Neuronal stem cell (in vitro differentiated cells): ENCODE measurements at regions not wholly inside any gene's neighbourhood (a gene's known extent, or its start where the extent isn't known, plus 50 kb on each side); places are given as distances from the start of the nearest gene placed in this dataset.

ENCODE experiments used
- DNase-seq: peaks from one replicate; pipeline ENCODE4 v3.0.0-alpha.2; 2013; ENCODE audit warnings: low spot score
- H2AFZ ChIP-seq: one replicate; pipeline ENCODE4 v1.6.1; 2013; ENCODE audit warnings: mild to moderate bottlenecking, low read length, inconsistent platforms
- H2AK5ac ChIP-seq: 2 replicates; pipeline ENCODE4 v1.6.1; 2013; ENCODE audit warnings: low read depth, mild to moderate bottlenecking, inconsistent platforms, low read length, moderate library complexity, mixed read lengths
- H2BK120ac ChIP-seq: 2 replicates; pipeline ENCODE4 v1.6.1; 2013; ENCODE audit warnings: low read depth, mild to moderate bottlenecking, inconsistent platforms, low read length, moderate library complexity, mixed read lengths
- H2BK12ac ChIP-seq: one replicate; pipeline ENCODE4 v1.6.1; 2013; ENCODE audit warnings: low read length, inconsistent platforms
- H2BK15ac ChIP-seq: 2 replicates; pipeline ENCODE4 v1.6.1; 2013; ENCODE audit warnings: mild to moderate bottlenecking, low read length, inconsistent platforms, mixed read lengths
- H2BK5ac ChIP-seq: one replicate; pipeline ENCODE4 v1.6.1; 2013; ENCODE audit warnings: inconsistent platforms, mild to moderate bottlenecking, low read length, moderate library complexity
- H3K14ac ChIP-seq: one replicate; pipeline ENCODE4 v1.6.1; 2013; ENCODE audit warnings: low read length, inconsistent platforms
- H3K18ac ChIP-seq: 2 replicates; pipeline ENCODE4 v1.6.1; 2013; ENCODE audit warnings: low read length, inconsistent platforms
- H3K23ac ChIP-seq: 2 replicates; pipeline ENCODE4 v1.6.1; 2013; ENCODE audit warnings: low read depth, mild to moderate bottlenecking, mixed read lengths, low read length, inconsistent platforms; ENCODE audit not compliant: poor library complexity
- H3K27ac ChIP-seq: replicated peaks from 3 replicates; pipeline ENCODE4 v1.5.1; 2013; ENCODE audit warnings: low read length, inconsistent platforms
- H3K27me3 ChIP-seq, 3 experiments: 2 replicates each; pipeline ENCODE4 v1.6.1; 2013; ENCODE audit warnings: low read length in 3 of 3, mild to moderate bottlenecking in 2 of 3, inconsistent platforms in 1 of 3, low read depth in 1 of 3, mixed read lengths in 1 of 3, moderate library complexity in 1 of 3; ENCODE audit not compliant: control insufficient read depth in 3 of 3, insufficient read depth in 3 of 3
- H3K36me3 ChIP-seq, 2 donors: replicated peaks in 1 of 2; 2 replicates each; pipeline ENCODE4 v1.6.1; 2013; ENCODE audit warnings: low read length in 2 of 2; ENCODE audit not compliant: control insufficient read depth in 2 of 2, insufficient read depth in 2 of 2
- H3K4ac ChIP-seq: 2 replicates; pipeline ENCODE4 v1.6.1; 2013; ENCODE audit warnings: inconsistent platforms, mild to moderate bottlenecking, low read length, moderate library complexity
- H3K4me1 ChIP-seq, 2 donors: 1 replicate in 1 of 2; 2 replicates in 1 of 2; pipeline ENCODE4 v1.6.1; 2013; ENCODE audit warnings: low read length in 2 of 2, low read depth in 1 of 2; ENCODE audit not compliant: control insufficient read depth in 2 of 2, insufficient read depth in 1 of 2
- H3K4me2 ChIP-seq: one replicate; pipeline ENCODE4 v1.6.1; 2013; ENCODE audit warnings: mild to moderate bottlenecking, low read length, inconsistent platforms; ENCODE audit not compliant: insufficient read depth, poor library complexity, severe bottlenecking
- H3K4me3 ChIP-seq, 2 donors: 2 replicates each; pipeline ENCODE4 v1.5.1; 2013; ENCODE audit warnings: low read length in 2 of 2, mild to moderate bottlenecking in 2 of 2, inconsistent platforms in 1 of 2, moderate library complexity in 1 of 2
- H3K79me1 ChIP-seq: one replicate; pipeline ENCODE4 v1.6.1; 2013; ENCODE audit warnings: low read depth, mild to moderate bottlenecking, inconsistent platforms, low read length, moderate library complexity
- H3K9ac ChIP-seq: one replicate; pipeline ENCODE4 v1.6.1; 2013; ENCODE audit warnings: mild to moderate bottlenecking, low read depth, low read length, inconsistent platforms; ENCODE audit not compliant: poor library complexity
- H3K9me3 ChIP-seq, 2 donors: replicated peaks in 1 of 2; 2 replicates each; pipeline versions ENCODE3 to v1.6.1; 2013; ENCODE audit warnings: low read length in 2 of 2, mild to moderate bottlenecking in 2 of 2, inconsistent platforms in 1 of 2, low read depth in 1 of 2, mixed read lengths in 1 of 2, moderate library complexity in 1 of 2; ENCODE audit not compliant: control insufficient read depth in 2 of 2, insufficient read depth in 1 of 2
- H4K8ac ChIP-seq: one replicate; pipeline ENCODE4 v1.6.1; 2013; ENCODE audit warnings: low read depth, mild to moderate bottlenecking, inconsistent platforms, low read length, moderate library complexity
- H4K91ac ChIP-seq: one replicate; pipeline ENCODE4 v1.6.1; 2013; ENCODE audit warnings: low read length, low read depth, mild to moderate bottlenecking, inconsistent platforms; ENCODE audit not compliant: poor library complexity
- WGBS, 2 donors: extraction: QIAGEN DNeasy Blood & Tissue Kit; methylation state at CpG; one replicate each; pipeline ENCODE4 v1.1.7; 2013; ENCODE audit warnings: missing lambda C conversion rate in 2 of 2, mixed read lengths in 1 of 2; ENCODE audit not compliant: insufficient read length in 2 of 2, insufficient replicate concordance in 1 of 2; ENCODE audit errors: extremely low coverage in 2 of 2; 5-methylcytosine and 5-hydroxymethylcytosine counted together

DNA sequence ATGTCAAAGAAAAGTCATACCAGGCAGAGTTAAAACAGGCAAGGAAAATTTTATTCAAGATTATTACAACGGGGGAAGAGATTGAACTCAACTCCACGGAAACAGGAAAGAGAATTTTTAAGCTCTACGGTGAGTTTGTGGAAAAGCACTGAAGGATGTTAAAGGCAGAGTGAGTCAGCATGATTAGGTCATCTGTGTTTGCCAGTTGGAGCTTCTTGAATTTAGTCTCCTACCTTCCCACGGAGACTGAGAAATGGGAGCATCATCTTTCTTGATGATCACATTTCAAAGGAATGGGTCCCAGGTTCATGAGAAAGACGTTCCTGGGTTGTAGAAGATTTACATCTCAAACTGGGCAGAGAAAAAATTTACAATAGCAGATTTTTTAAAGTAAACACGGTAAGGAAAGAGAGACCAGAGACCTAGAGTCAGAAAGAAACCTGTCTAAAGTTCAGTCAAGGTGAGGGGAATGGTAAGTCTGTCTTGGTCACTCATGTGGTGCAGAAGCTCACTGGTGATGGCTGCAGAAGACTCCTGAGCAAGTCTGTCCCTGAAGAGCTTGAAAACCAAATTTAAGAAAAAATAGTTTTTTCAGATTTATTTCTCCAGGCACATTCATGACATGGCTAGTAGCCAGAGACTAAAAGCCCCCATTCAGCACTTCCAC lies 516.9 kb upstream of the LRRN3 start:
- H3K27me3 ChIP-seq, result no peaks in the 10 kb centered on the region
- H3K36me3 ChIP-seq, result no peaks in the 10 kb centered on the region
- H3K4me3 ChIP-seq, result no peak overlapping the region
- H2AFZ ChIP-seq, result peak overlapping the region; percentile 36
- H4K8ac ChIP-seq, result no peak overlapping the region
- H3K23ac ChIP-seq, result no peak overlapping the region
- H2AK5ac ChIP-seq, result no peak overlapping the region
- no peak overlapping the region for H3K4ac ChIP-seq
- H3K27ac ChIP-seq, result no peak overlapping the region
- H3K4me1 ChIP-seq, result peaks cover 0 to 7% of the 10 kb centered on the region in 2 donors
- no peak overlapping the region for H2BK15ac ChIP-seq
- no CpG with 5 or more reads among the region's 6 CpGs for WGBS, 2 donors
- no peak overlapping the region for H3K9ac ChIP-seq
- no peak overlapping the region for H4K91ac ChIP-seq
- H2BK5ac ChIP-seq, result no peak overlapping the region
- H3K9me3 ChIP-seq, result peaks cover 0 to 3% of the 10 kb centered on the region in 2 donors
- no peak for DNase-seq
- no peak overlapping the region for H3K14ac ChIP-seq
- no peaks in the 10 kb centered on the region for H3K79me1 ChIP-seq
- H3K4me2 ChIP-seq, result no peak overlapping the region
- no peak overlapping the region for H2BK120ac ChIP-seq
- H3K18ac ChIP-seq, result no peak overlapping the region
- no peak overlapping the region for H2BK12ac ChIP-seq

DNA sequence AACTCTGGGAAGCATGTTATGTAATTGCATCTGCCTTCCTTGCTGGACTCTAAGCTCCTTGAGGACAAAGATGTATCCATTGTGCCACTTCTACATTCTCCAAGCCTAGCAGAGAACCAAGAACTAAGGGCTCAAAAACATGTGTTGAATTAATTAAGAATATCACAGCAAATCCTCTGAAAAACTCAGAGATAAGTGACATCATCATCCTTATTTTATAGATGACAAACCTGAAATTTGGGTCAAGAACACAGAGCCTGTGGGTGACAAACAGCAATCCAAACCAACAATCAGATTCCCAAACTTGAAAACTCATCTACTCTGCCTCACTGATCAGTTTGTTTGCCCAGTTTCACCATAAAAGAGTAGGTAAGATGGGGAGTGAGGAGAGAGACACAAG lies 503.6 kb upstream of the LRRN3 start:
- H2BK12ac ChIP-seq, result no peak overlapping the region
- H2BK120ac ChIP-seq, result no peak overlapping the region
- H4K8ac ChIP-seq, result no peak overlapping the region
- no peaks in the 10 kb centered on the region for H3K36me3 ChIP-seq
- H3K9ac ChIP-seq, result no peak overlapping the region
- no peak overlapping the region for H3K27ac ChIP-seq
- H2AFZ ChIP-seq, result no peak overlapping the region
- H2BK5ac ChIP-seq, result no peak overlapping the region
- H3K4me1 ChIP-seq, result no peaks in the 10 kb centered on the region
- no peak overlapping the region for H3K4ac ChIP-seq
- no peaks in the 10 kb centered on the region for H3K79me1 ChIP-seq
- no peak overlapping the region for H2BK15ac ChIP-seq
- H2AK5ac ChIP-seq, result no peak overlapping the region
- no peak overlapping the region for H3K18ac ChIP-seq
- DNase-seq, result no peak
- H3K27me3 ChIP-seq, result no peaks in the 10 kb centered on the region
- no peak overlapping the region for H3K4me3 ChIP-seq
- H3K4me2 ChIP-seq, result no peak overlapping the region
- H4K91ac ChIP-seq, result no peak overlapping the region
- no peak overlapping the region for H3K23ac ChIP-seq
- no peaks in the 10 kb centered on the region for H3K9me3 ChIP-seq
- no peak overlapping the region for H3K14ac ChIP-seq

DNA sequence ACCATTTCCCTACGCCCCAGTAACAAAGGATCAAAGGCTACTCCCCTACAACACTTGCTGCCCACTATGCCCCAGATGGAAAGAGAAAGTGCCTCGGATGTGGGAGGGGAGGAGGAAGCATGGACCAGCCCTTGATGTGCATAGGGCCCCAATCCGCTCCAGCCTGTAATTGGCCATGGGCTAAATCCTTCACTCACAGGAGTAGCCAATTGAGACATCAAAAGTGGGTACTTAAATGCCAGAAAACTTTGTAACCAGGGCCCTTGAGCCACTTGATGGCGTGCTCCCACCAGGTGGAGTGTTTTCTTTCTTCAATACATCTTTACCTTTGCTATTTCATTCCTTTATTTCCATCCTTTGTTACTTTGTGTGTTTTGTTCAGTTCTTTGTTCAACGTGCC lies 500.5 kb upstream of the LRRN3 start:
- H2BK5ac ChIP-seq, result no peak overlapping the region
- no peak overlapping the region for H3K18ac ChIP-seq
- DNase-seq, result no peak
- H3K9me3 ChIP-seq, result no peaks in the 10 kb centered on the region
- H2AFZ ChIP-seq, result no peak overlapping the region
- H2BK12ac ChIP-seq, result no peak overlapping the region
- no peak overlapping the region for H4K8ac ChIP-seq
- H3K23ac ChIP-seq, result no peak overlapping the region
- no CpG with 5 or more reads among the region's 5 CpGs for WGBS, 2 donors
- H3K79me1 ChIP-seq, result no peaks in the 10 kb centered on the region
- no peaks in the 10 kb centered on the region for H3K4me1 ChIP-seq
- H3K4me3 ChIP-seq, result no peak overlapping the region
- no peak overlapping the region for H3K27ac ChIP-seq
- no peak overlapping the region for H2BK15ac ChIP-seq
- H3K9ac ChIP-seq, result no peak overlapping the region
- H2BK120ac ChIP-seq, result no peak overlapping the region
- H4K91ac ChIP-seq, result no peak overlapping the region
- H3K36me3 ChIP-seq, result no peaks in the 10 kb centered on the region
- H3K4me2 ChIP-seq, result no peak overlapping the region
- H3K27me3 ChIP-seq, result no peaks in the 10 kb centered on the region
- H2AK5ac ChIP-seq, result no peak overlapping the region
- no peak overlapping the region for H3K14ac ChIP-seq
- no peak overlapping the region for H3K4ac ChIP-seq

DNA sequence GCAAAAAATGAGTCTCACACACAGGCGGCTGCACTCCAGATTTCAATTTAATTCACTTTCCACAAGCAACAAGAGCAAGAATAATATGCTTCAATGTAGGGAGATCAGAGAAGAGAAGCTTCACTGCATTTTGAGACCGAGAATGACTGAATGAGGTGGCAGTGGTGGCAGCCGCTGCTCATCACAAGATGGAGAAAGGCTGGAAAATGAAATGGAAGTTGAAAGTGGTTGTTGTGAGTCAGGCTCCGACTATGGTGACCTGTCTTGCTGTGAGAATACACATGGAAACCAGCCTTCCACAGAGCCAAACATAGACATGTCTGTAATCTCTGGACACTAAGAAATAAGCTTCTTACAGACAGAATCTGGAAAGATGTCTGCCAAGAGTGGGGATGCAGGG lies 499.6 kb upstream of the LRRN3 start:
- Histone ChIP-seq H3K18ac (no peak overlapping the region), H2AK5ac (no peak overlapping the region), H3K79me1 (no peaks in the 10 kb centered on the region), H3K27me3 (no peaks in the 10 kb centered on the region), H4K91ac (no peak overlapping the region), H3K14ac (no peak overlapping the region), H3K4me3 (no peak overlapping the region), H3K36me3 (no peaks in the 10 kb centered on the region), H2AFZ (peak overlapping the region; percentile 75), H2BK5ac (no peak overlapping the region), H3K9me3 (no peaks in the 10 kb centered on the region), H3K9ac (no peak overlapping the region), H2BK12ac (no peak overlapping the region), H4K8ac (no peak overlapping the region), H3K4me2 (no peak overlapping the region), H3K4me1 (no peaks in the 10 kb centered on the region), H3K23ac (no peak overlapping the region), H3K27ac (no peak overlapping the region), H3K4ac (no peak overlapping the region), H2BK15ac (no peak overlapping the region), H2BK120ac (no peak overlapping the region)
- no peak for DNase-seq
- WGBS, 2 donors, result no CpG with 5 or more reads among the region's 4 CpGs
